GM19463 (cell line): ENCODE measurements at regions not wholly inside any gene's neighbourhood (a gene's known extent, or its start where the extent isn't known, plus 50 kb on each side); places are given as distances from the start of the nearest gene placed in this dataset.

Source experiments
- ATAC-seq: cut with Tn5 transposase; IDR thresholded peaks from one replicate; pipeline ENCODE4 v1.9.1; 2021; ENCODE audit warnings: mild to moderate bottlenecking, moderate library complexity; ENCODE audit not compliant: unreplicated experiment

- ATAC-seq: no peak
These were observed 743.6 kb downstream of the KCNJ3 start for GRCh38 chr2:155442088-155442487.

GRCh38 chr2:155431004-155431507, 732.6 kb downstream of the KCNJ3 start:
- ATAC-seq: no peak

GRCh38 chr2:155427470-155427869, 729.0 kb downstream of the KCNJ3 start:
- ATAC-seq: no peak

DNA sequence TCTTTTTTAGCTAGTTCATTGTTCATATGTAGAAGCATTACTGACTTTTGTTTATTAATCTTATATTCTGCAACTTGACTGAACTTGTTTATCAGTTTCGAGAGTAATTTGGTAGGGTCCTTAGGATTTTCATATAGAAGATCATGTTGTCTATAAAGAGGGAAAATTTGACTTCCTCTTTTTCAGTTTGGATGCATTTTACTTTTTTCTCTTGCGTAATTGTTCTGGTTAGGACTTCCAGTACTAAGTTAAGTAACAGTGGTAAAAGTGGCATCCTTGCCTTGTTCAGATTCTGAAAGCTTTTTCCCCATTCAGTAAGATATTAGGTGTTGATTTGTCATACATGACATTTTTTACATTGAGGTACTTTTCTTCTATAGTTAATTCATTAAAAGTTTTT, 726.0 kb downstream of the KCNJ3 start:
- no peak for ATAC-seq

GRCh38 chr2:155418753-155419152, 720.3 kb downstream of the KCNJ3 start:
- ATAC-seq: no peak

- ATAC-seq: peak; percentile 94
These were observed 714.1 kb downstream of the KCNJ3 start for GRCh38 chr2:155412598-155412997.

- no peak for ATAC-seq
These were observed 706.0 kb downstream of the KCNJ3 start for GRCh38 chr2:155404433-155405002.

- ATAC-seq: no peak
These were observed 694.9 kb downstream of the KCNJ3 start for GRCh38 chr2:155393406-155393805.

DNA sequence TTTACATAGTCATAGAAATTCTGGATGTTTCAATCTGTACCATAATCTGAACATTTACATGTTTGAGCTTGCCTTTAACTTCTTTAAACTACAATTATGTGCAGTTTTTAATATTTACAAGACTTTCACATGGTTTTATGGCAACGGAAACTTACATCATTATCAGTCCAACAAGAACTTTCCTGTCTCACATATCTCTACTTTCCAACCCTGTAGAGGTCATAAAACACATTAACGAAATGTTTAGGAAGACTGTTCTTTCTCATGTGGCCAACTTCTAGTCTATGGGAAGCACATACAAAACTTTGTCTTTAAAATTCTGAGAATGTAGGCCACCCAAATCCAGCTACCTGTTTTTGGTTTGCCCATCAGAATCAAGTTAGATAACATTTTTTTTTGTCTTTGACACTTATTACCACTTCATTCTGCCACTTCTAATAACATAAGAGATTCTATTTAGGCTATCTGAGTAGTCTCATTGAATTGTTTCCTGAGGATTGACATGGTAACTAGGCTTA, 693.2 kb downstream of the KCNJ3 start:
- no peak for ATAC-seq

DNA sequence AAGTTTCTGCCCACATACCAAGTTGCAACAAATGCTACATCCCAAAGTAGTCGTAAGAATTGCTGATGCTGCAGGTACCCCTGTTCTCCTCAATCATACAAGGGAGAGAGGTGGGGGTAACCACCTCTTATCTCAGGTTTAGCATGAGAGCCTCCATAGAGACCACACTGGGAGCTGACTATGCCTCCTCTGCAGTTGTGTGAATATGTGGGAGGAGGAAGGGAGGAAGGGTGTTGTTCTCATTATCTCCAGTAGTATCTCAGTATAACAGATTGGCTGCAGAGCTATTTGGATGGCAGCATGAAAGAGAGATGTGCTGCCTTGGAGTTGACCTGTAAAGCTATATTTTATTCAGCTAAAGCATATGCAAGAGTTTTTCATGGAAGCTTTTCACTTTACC, 690.7 kb downstream of the KCNJ3 start:
- ATAC-seq: no peak

- ATAC-seq: no peak
These were observed 686.1 kb downstream of the KCNJ3 start for GRCh38 chr2:155384555-155385123.

- ATAC-seq: no peak
These were observed 684.3 kb downstream of the KCNJ3 start for GRCh38 chr2:155382776-155383175.

DNA sequence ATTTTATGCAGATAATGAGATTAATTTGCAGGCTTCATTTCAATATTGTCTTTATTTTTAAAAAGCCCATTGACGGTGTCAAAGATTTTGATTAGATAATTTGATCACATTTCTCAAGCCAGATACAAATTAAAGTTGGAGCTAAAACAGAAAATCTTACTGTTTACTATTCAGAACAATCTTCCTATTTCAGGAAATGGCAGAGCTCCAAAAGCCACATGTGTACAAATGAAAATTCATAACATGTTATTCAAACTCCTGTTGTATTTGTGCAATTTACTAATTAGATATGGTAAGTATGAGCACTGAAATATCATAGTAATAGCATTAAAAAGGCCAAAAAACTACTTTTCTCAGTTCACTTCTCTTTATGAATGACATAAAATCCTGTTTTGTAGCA, 682.9 kb downstream of the KCNJ3 start:
- ATAC-seq: no peak

- no peak for ATAC-seq
These were observed 681.0 kb downstream of the KCNJ3 start for GRCh38 chr2:155379494-155379893.

DNA sequence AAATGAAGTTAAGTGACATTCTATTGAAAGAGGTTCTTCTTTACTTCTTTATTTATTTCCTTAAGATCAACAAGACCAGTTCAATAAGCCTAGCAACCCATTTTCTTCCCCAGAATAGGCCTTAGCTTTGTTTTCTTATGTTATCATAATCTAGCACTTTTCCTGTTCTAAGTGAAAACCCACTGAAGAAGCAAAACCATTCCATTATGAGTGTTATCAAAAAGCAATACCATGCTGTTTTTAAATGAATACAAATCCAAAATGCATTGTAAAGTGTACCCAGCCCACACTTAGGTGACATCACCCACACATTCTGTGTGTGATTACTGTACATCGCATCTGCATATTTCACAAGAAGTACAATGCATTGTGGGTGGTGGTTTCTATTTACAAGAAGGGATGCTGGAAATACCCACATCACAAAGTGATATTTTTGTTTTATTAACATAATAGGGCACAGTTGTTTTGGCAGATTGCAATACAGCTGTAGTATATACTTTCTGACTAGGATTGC, 679.5 kb downstream of the KCNJ3 start:
- ATAC-seq: no peak

- ATAC-seq: no peak
These were observed 678.8 kb downstream of the KCNJ3 start for GRCh38 chr2:155377266-155377680.

- no peak for ATAC-seq
These were observed 674.5 kb downstream of the KCNJ3 start for GRCh38 chr2:155372969-155373368.

GRCh38 chr2:155368934-155369333, 670.4 kb downstream of the KCNJ3 start:
- no peak for ATAC-seq

DNA sequence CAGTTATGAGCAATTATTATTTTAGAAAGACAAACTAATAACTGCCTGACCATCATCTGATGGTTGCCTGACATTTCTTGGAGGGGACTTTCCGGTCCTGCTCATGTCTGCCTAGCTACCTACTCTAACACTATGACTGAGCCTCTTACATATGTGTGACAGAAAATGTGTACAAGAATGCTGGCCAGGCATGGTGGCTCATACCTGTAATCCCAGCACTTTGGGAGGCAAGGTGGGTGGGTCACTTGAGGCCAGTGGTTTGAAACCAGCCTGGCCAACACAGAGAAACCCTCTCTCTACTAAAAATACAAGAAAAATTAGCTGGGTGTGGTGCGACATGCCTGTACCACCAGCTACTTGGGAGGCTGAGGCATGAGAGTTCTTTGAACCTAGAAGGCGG, 666.3 kb downstream of the KCNJ3 start:
- no peak for ATAC-seq

GRCh38 chr2:155363349-155363888, 664.9 kb downstream of the KCNJ3 start:
- no peak for ATAC-seq

- ATAC-seq: no peak
These were observed 658.7 kb downstream of the KCNJ3 start for GRCh38 chr2:155357172-155357571.

DNA sequence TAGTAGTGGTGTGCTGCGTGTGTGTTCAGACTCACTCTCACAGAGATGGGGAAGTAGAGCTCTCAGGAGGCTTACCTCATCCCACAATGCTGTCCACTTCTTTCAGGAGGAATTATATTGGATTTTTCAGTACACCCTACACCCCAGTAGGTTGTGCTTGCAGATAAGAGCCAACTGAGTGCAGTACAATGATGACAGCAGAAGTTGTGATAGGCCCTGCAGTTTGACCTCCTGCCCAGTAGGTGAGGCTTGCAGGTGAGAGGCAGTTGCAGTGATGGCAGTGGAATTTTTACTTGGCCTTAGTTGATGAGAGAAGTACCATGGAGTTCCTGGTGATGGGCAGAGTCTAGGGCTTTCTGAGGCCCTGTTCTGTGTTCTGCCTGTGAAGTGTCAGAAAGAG, 657.8 kb downstream of the KCNJ3 start:
- ATAC-seq: no peak
